DND-41 (cell line): ENCODE measurements at regions not wholly inside any gene's neighbourhood (a gene's known extent, or its start where the extent isn't known, plus 50 kb on each side); places are given as distances from the start of the nearest gene placed in this dataset.
"Not testable (repeated sequence)": the region's sequence is repeated elsewhere in the genome, so short reads cannot be mapped to it uniquely, and the experiment has no call there.

Experiments
- ATAC-seq: fragments of 200-7000 bp; cut with Tn5 transposase; 3 replicates; pipeline ENCODE4 v1.9.1; 2021; ENCODE audit warnings: low read depth; ENCODE audit not compliant: insufficient read depth
- DNase-seq: peaks from one replicate; pipeline ENCODE4 v3.0.0-alpha.2; 2020
- H2AFZ ChIP-seq: 2 replicates; pipeline ENCODE4 v1.6.0; 2012; ENCODE audit warnings: low read depth, low read length
- H3K27ac ChIP-seq: 2 replicates; pipeline ENCODE4 v1.5.1; 2012; ENCODE audit warnings: low read length, inconsistent platforms
- H3K27me3 ChIP-seq: fragments of 200-600 bp; sonication (generic); 2 replicates; pipeline ENCODE4 v1.6.0; 2012; ENCODE audit warnings: low read length, mild to moderate bottlenecking, inconsistent platforms; ENCODE audit not compliant: insufficient read depth, poor library complexity
- H3K36me3 ChIP-seq: 2 replicates; pipeline ENCODE4 v1.5.1; 2012; ENCODE audit warnings: low read length, inconsistent platforms; ENCODE audit not compliant: insufficient read depth
- H3K4me1 ChIP-seq: 2 replicates; pipeline ENCODE4 v1.5.1; 2012; ENCODE audit warnings: mild to moderate bottlenecking, low read length; ENCODE audit not compliant: insufficient read depth
- H3K4me2 ChIP-seq: 2 replicates; pipeline ENCODE4 v1.6.0; 2012; ENCODE audit warnings: mild to moderate bottlenecking, moderate library complexity, low read length, inconsistent platforms; ENCODE audit not compliant: insufficient read depth
- H3K4me3 ChIP-seq, 2 experiments: fragments of 200-600 bp in 1 of 2; shearing (Covaris generic) in 1 of 2; 2 replicates each; pipeline ENCODE4 v1.5.1; 2012 to 2016; ENCODE audit warnings: inconsistent platforms in 2 of 2, low read length in 2 of 2, mild to moderate bottlenecking in 2 of 2, low read depth in 1 of 2, moderate library complexity in 1 of 2
- H3K79me2 ChIP-seq: 2 replicates; pipeline ENCODE4 v1.6.0; 2012; ENCODE audit warnings: low read length, inconsistent platforms; ENCODE audit not compliant: insufficient read depth
- H3K9ac ChIP-seq: 2 replicates; pipeline ENCODE4 v1.6.0; 2012; ENCODE audit warnings: low read depth, mild to moderate bottlenecking, inconsistent platforms, low read length, moderate library complexity
- H3K9me3 ChIP-seq: 2 replicates; pipeline ENCODE4 v1.5.1; 2012; ENCODE audit warnings: low read length, moderate library complexity, mild to moderate bottlenecking, inconsistent platforms; ENCODE audit not compliant: insufficient read depth, severe bottlenecking
- H4K20me1 ChIP-seq: 2 replicates; pipeline ENCODE4 v1.6.0; 2012; ENCODE audit warnings: low read length; ENCODE audit not compliant: insufficient read depth
- EZH2 ChIP-seq: IDR thresholded peaks from 3 replicates; pipeline ENCODE4 v1.6.1; 2012; ENCODE audit warnings: borderline replicate concordance, low read depth, mild to moderate bottlenecking, moderate library complexity, low read length, inconsistent platforms; ENCODE audit not compliant: severe bottlenecking
- TF ChIP-seq, protein P1 (sequence below): IDR thresholded peaks from 2 replicates; pipeline ENCODE4 v1.5.1; 2012; ENCODE audit warnings: borderline replicate concordance, low read length, moderate library complexity, mild to moderate bottlenecking; ENCODE audit not compliant: poor library complexity, severe bottlenecking; ENCODE audit errors: extremely low read depth

DNA sequence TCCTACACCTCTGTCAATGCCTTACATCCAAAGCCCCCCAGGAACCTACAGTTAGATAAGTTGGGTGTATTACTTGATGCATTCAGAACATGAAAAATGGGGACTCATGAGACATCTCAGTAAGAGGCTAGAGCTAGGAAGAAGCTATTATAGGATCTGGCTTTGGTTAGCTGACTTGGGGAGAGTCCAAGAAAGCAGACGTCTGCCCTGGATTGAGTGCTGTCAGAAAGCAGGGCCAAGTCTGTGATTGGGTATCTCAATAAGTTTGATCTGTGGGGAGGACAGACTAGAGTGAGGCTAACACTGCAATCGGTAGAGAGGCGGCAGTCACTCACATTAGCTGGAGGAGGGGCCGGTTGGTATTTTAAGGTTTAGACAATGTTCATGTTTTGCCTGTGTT, 79.4 kb upstream of the LRFN2 start:
- Histone ChIP-seq H3K4me1 (no peaks in the 10 kb centered on the region), H3K79me2 (no peaks in the 10 kb centered on the region)
- ATAC-seq: no peak

DNA sequence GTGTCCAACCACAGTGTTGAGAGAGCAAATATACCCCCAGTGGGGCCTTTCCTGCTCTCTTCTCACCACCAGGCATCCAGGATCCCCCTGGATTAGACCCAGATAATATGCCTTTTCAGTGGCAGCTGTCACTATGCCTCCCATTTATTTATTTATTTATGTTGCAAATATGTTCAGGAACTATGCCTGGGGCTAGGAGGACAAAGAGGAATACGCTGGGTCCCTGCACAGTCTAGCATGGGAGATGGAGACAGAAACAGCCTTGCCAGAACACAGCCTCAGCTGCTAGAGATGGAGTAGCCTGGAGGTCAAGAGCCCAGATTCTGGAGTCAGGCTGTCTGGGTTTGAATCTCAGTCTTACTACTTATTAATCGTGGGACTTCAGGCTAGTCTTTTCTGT, 74.6 kb upstream of the LRFN2 start:
- no peak overlapping the region for H2AFZ ChIP-seq
- peaks cover 5% of the 10 kb centered on the region for H3K27me3 ChIP-seq
- H3K36me3 ChIP-seq: no peaks in the 10 kb centered on the region
- no peak overlapping the region for H3K27ac ChIP-seq
- TF ChIP-seq, protein P1, sequence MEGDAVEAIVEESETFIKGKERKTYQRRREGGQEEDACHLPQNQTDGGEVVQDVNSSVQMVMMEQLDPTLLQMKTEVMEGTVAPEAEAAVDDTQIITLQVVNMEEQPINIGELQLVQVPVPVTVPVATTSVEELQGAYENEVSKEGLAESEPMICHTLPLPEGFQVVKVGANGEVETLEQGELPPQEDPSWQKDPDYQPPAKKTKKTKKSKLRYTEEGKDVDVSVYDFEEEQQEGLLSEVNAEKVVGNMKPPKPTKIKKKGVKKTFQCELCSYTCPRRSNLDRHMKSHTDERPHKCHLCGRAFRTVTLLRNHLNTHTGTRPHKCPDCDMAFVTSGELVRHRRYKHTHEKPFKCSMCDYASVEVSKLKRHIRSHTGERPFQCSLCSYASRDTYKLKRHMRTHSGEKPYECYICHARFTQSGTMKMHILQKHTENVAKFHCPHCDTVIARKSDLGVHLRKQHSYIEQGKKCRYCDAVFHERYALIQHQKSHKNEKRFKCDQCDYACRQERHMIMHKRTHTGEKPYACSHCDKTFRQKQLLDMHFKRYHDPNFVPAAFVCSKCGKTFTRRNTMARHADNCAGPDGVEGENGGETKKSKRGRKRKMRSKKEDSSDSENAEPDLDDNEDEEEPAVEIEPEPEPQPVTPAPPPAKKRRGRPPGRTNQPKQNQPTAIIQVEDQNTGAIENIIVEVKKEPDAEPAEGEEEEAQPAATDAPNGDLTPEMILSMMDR: no peak
- no peak for TF ChIP-seq EZH2
- H3K4me2 ChIP-seq: no peak overlapping the region
- no peak for ATAC-seq
- DNase-seq: no peak
- H3K4me3 ChIP-seq: no peak overlapping the region
- H3K9me3 ChIP-seq: peaks cover 17% of the 10 kb centered on the region
- H3K79me2 ChIP-seq: no peaks in the 10 kb centered on the region
- H3K4me1 ChIP-seq: no peaks in the 10 kb centered on the region
- H4K20me1 ChIP-seq: no peaks in the 10 kb centered on the region; the same call in 1 of the 2 replicates
- H3K9ac ChIP-seq: no peak overlapping the region

More for the DNA sequence above, 79.4 kb upstream of the LRFN2 start:
- DNase-seq: no peak
- Histone ChIP-seq H2AFZ (no peak overlapping the region), H3K9me3 (peaks cover 17% of the 10 kb centered on the region), H3K9ac (no peak overlapping the region), H3K4me2 (no peak overlapping the region), H3K27me3 (no peaks in the 10 kb centered on the region), H3K27ac (no peak overlapping the region), H3K4me3 (no peak overlapping the region), H3K36me3 (no peaks in the 10 kb centered on the region), H4K20me1 (no peaks in the 10 kb centered on the region)
- TF ChIP-seq, protein P1: no peak
- TF ChIP-seq EZH2: no peak

DNA sequence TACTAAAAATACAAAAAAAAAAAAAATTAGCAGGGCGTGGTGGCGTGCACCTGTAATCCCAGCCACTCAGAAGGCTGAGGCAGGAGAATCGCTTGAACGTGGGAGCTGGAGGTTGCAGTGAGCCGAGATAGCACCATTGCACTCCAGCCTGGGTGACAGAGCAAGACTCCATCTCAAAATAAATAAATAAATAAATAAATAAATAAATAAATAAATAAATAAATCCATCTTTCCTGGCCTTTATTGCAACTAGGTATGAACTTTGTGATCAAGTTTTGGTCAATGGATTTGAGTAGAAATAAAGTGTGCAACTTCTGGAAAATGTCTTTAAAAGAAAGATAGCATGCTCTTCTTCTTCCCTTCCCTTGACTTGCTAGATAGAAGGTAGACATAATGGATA, 69.6 kb upstream of the LRFN2 start:
- not testable (repeated sequence) for H3K9ac ChIP-seq, H3K36me3 ChIP-seq, H3K79me2 ChIP-seq, H3K27me3 ChIP-seq, H3K27ac ChIP-seq, DNase-seq, H3K4me3 ChIP-seq, H3K9me3 ChIP-seq, H3K4me1 ChIP-seq, ATAC-seq, H2AFZ ChIP-seq, H3K4me2 ChIP-seq, H4K20me1 ChIP-seq

DNA sequence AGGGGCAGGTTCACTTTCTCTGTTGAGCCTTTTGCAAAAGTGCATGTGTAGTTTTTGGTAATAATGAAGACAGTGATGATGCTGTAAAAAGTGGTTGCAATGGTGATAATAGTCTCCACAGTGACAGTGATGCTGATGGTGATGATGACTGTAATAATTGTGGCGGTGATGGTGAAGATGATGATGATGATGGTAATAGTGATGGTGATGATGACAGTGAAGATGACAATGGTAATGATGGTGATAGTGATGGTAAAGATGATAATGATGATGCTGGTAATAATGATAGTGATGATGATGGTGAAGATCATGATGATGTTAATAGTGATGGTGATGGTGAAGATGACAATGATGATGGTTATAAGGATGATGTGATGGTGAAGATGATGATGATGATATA, 67.7 kb upstream of the LRFN2 start:
- H3K4me2 ChIP-seq: no peak overlapping the region
- no peak for TF ChIP-seq EZH2
- TF ChIP-seq, protein P1: no peak
- H3K36me3 ChIP-seq: no peaks in the 10 kb centered on the region
- peaks cover 5% of the 10 kb centered on the region for H3K27me3 ChIP-seq
- H3K9me3 ChIP-seq: no peaks in the 10 kb centered on the region
- H4K20me1 ChIP-seq: no peaks in the 10 kb centered on the region; the same call in 1 of the 2 replicates
- no peak overlapping the region for H3K27ac ChIP-seq
- H3K4me3 ChIP-seq: no peak overlapping the region
- no peaks in the 10 kb centered on the region for H3K79me2 ChIP-seq
- no peak overlapping the region for H3K9ac ChIP-seq
- ATAC-seq (no peak), DNase-seq (no peak)
- H3K4me1 ChIP-seq: no peaks in the 10 kb centered on the region
- H2AFZ ChIP-seq: no peak overlapping the region
